Testis (tissue), 2 donors: ENCODE measurements at regions not wholly inside any gene's neighbourhood (a gene's known extent, or its start where the extent isn't known, plus 50 kb on each side); places are given as distances from the start of the nearest gene placed in this dataset.

ENCODE experiments used
- POLR2A ChIP-seq: fragments of 450-650 bp; IDR thresholded peaks from one replicate; pipeline ENCODE4 v1.6.1; 2017; ENCODE audit warnings: antibody characterized with exemption, mild to moderate bottlenecking, moderate library complexity
- TF ChIP-seq, protein P1 (sequence below), 3 experiments: fragments of 450-650 bp in 2 of 3; fragments of 200-600 bp in 1 of 3; sonication (generic) in 1 of 3; IDR thresholded peaks; one replicate each; pipeline ENCODE4 v1.5.1; 2016 to 2019; ENCODE audit warnings: antibody characterized with exemption in 3 of 3, mild to moderate bottlenecking in 2 of 3, moderate library complexity in 1 of 3

DNA sequence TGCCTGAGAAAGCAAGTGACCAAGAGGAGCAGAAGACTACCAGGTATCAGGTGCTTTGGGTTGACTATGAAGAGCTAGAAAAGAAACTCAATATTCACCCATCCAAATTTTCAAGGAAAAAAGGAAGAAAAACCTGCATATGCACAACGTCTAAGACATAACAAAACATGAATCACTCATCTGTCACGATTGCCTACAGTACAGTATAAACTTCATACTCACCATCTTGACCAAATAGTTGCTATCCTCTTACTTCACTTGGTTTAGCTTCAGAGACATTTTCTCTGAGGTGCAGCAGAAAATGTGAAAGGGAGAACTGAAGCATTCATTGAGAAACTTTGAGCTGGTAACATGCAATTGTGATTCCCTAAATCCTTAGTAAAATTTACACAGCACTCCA lies 228.6 kb upstream of the MPDZ start:
- no peak for TF ChIP-seq POLR2A
- TF ChIP-seq, protein P1, sequence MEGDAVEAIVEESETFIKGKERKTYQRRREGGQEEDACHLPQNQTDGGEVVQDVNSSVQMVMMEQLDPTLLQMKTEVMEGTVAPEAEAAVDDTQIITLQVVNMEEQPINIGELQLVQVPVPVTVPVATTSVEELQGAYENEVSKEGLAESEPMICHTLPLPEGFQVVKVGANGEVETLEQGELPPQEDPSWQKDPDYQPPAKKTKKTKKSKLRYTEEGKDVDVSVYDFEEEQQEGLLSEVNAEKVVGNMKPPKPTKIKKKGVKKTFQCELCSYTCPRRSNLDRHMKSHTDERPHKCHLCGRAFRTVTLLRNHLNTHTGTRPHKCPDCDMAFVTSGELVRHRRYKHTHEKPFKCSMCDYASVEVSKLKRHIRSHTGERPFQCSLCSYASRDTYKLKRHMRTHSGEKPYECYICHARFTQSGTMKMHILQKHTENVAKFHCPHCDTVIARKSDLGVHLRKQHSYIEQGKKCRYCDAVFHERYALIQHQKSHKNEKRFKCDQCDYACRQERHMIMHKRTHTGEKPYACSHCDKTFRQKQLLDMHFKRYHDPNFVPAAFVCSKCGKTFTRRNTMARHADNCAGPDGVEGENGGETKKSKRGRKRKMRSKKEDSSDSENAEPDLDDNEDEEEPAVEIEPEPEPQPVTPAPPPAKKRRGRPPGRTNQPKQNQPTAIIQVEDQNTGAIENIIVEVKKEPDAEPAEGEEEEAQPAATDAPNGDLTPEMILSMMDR (IDR thresholded peaks at IDR 0.05), result no peak
